ENCODE measurements at regions not wholly inside any gene's neighbourhood (a gene's known extent, or its start where the extent isn't known, plus 50 kb on each side); places are given as distances from the start of the nearest gene placed in this dataset.

DNA sequence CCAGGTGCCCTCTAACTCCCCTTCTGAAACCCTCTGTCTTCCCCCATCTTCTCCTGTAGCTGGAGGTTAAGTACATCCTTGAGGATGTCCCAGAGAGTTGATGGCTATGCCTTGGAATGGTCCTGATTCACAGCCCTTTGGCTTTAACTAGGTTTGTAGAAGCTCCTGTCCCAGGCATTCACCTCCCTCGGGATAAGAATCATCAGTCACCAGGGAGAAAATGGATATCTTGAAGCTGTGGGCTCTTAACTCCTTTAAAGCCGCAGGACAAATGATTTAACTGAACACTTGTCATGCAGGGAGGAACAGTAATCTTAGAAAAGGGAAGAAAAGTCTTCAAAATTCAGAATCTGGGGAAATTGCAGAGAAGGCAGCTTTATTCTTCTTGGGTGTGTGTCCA, 139.9 kb downstream of the PSAT1 start:
- H3K27me3 ChIP-seq (ENCODE audit: control insufficient read depth in 2 of 2, insufficient read depth in 2 of 2, low read length in 2 of 2): no peaks in the 10 kb centered on the region
- intact Hi-C loops (cut with micrococcal nuclease): no loop called here
- no peaks in the 10 kb centered on the region for H3K9me3 Mint-ChIP-seq
- H3K4me3 Mint-ChIP-seq: no peak overlapping the region
- no peaks in the 10 kb centered on the region for H3K36me3 ChIP-seq (replicated peaks in 1 of 2; ENCODE audit: control insufficient read depth in 1 of 2, insufficient read depth in 2 of 2, low read length in 2 of 2)
- peaks cover 3 to 12% (median 4%) of the 10 kb centered on the region in 3 donors for H3K27me3 Mint-ChIP-seq (ENCODE audit: low read depth in 3 of 3)
- TF ChIP-seq, protein P1, sequence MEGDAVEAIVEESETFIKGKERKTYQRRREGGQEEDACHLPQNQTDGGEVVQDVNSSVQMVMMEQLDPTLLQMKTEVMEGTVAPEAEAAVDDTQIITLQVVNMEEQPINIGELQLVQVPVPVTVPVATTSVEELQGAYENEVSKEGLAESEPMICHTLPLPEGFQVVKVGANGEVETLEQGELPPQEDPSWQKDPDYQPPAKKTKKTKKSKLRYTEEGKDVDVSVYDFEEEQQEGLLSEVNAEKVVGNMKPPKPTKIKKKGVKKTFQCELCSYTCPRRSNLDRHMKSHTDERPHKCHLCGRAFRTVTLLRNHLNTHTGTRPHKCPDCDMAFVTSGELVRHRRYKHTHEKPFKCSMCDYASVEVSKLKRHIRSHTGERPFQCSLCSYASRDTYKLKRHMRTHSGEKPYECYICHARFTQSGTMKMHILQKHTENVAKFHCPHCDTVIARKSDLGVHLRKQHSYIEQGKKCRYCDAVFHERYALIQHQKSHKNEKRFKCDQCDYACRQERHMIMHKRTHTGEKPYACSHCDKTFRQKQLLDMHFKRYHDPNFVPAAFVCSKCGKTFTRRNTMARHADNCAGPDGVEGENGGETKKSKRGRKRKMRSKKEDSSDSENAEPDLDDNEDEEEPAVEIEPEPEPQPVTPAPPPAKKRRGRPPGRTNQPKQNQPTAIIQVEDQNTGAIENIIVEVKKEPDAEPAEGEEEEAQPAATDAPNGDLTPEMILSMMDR (IDR thresholded peaks at IDR 0.05): no peak
- no peak overlapping the region for H3K4me2 ChIP-seq (replicated peaks; ENCODE audit: extremely low read depth, low read length, poor library complexity, severe bottlenecking)
- H3K4me1 ChIP-seq (ENCODE audit: control insufficient read depth in 1 of 2, insufficient read depth in 2 of 2, low read length in 2 of 2): no peaks in the 10 kb centered on the region
- no peak overlapping the region for H3K27ac ChIP-seq (ENCODE audit: low read depth in 1 of 2, low read length in 2 of 2)
- H3K9ac ChIP-seq (ENCODE audit: insufficient read depth, low read length, poor library complexity, severe bottlenecking): no peak overlapping the region
- no peaks in the 10 kb centered on the region for H3K79me2 ChIP-seq (ENCODE audit: insufficient read depth, low read length)
- peaks cover 17% of the 10 kb centered on the region for H3K4me1 Mint-ChIP-seq
- H3K27ac Mint-ChIP-seq: no peak overlapping the region
- H3K4me3 ChIP-seq (replicated peaks in 1 of 3; ENCODE audit: low read depth in 2 of 3, low read length in 3 of 3): no peak overlapping the region
- 64% methylated on average over 2 of the region's 2 CpGs for WGBS (ENCODE audit: insufficient coverage)
- H4K20me1 ChIP-seq (ENCODE audit: insufficient read depth, low read length): no peaks in the 10 kb centered on the region
- no peaks in the 10 kb centered on the region for H3K36me3 Mint-ChIP-seq
- H2AFZ ChIP-seq (ENCODE audit: insufficient read depth, low read depth, low read length, poor library complexity, severe bottlenecking): no peak overlapping the region
- no peaks in the 10 kb centered on the region for H3K9me3 ChIP-seq (replicated peaks in 1 of 2; ENCODE audit: control insufficient read depth in 1 of 2, insufficient read depth in 1 of 2, low read length in 2 of 2)
- DNase-seq: no peak

DNA sequence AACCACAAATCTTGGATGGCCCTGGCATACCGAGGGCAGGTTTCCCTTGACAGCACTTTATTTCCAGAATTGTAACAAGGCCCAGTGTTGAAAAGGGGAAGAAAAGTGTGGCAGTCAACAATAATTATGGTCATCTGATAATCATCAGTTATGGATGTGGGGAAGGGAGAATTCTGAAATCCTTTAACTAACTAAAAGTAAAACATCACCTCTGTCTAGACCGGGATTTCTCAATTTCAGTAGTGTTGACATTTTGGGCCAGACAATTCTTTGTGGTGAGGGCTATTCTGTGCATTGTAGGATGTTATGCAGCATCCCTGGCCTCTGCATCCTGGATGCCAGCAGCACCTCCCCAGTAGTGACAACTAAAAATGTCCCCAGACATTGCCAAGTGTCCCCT, 140.4 kb downstream of the PSAT1 start:
- Mint-ChIP-seq H3K27me3 (ENCODE audit: low read depth in 3 of 3) (peaks cover 3 to 12% (median 4%) of the 10 kb centered on the region in 3 donors), H3K4me1 (peaks cover 14% of the 10 kb centered on the region), H3K9me3 (no peaks in the 10 kb centered on the region), H3K4me3 (no peak overlapping the region), H3K27ac (no peak overlapping the region), H3K36me3 (no peaks in the 10 kb centered on the region)
- H2AFZ ChIP-seq (ENCODE audit: insufficient read depth, low read depth, low read length, poor library complexity, severe bottlenecking): no peak overlapping the region
- no peaks in the 10 kb centered on the region for H4K20me1 ChIP-seq (ENCODE audit: insufficient read depth, low read length)
- no peak overlapping the region for H3K4me2 ChIP-seq (replicated peaks; ENCODE audit: extremely low read depth, low read length, poor library complexity, severe bottlenecking)
- no peak for DNase-seq
- H3K9me3 ChIP-seq (replicated peaks in 1 of 2; ENCODE audit: control insufficient read depth in 1 of 2, insufficient read depth in 1 of 2, low read length in 2 of 2): no peaks in the 10 kb centered on the region
- H3K9ac ChIP-seq (ENCODE audit: insufficient read depth, low read length, poor library complexity, severe bottlenecking): no peak overlapping the region
- no peaks in the 10 kb centered on the region for H3K79me2 ChIP-seq (ENCODE audit: insufficient read depth, low read length)
- H3K27ac ChIP-seq (ENCODE audit: low read depth in 1 of 2, low read length in 2 of 2): no peak overlapping the region
- no peaks in the 10 kb centered on the region for H3K4me1 ChIP-seq (ENCODE audit: control insufficient read depth in 1 of 2, insufficient read depth in 2 of 2, low read length in 2 of 2)
- WGBS (ENCODE audit: insufficient coverage): no CpG with 5 or more reads among the region's 2 CpGs
- no peaks in the 10 kb centered on the region for H3K36me3 ChIP-seq (replicated peaks in 1 of 2; ENCODE audit: control insufficient read depth in 1 of 2, insufficient read depth in 2 of 2, low read length in 2 of 2)
- no peaks in the 10 kb centered on the region for H3K27me3 ChIP-seq (ENCODE audit: control insufficient read depth in 2 of 2, insufficient read depth in 2 of 2, low read length in 2 of 2)
- TF ChIP-seq, protein P1 (IDR thresholded peaks at IDR 0.05): no peak
- intact Hi-C loops (cut with micrococcal nuclease): no loop called here
- no peak overlapping the region for H3K4me3 ChIP-seq (replicated peaks in 1 of 3; ENCODE audit: low read depth in 2 of 3, low read length in 3 of 3)

Measured in CD14-positive monocyte (primary cell).